Activated CD4-positive, alpha-beta T cell treated with anti-CD3 and anti-CD28 coated beads for 36 hours (primary cell): ENCODE measurements at regions not wholly inside any gene's neighbourhood (a gene's known extent, or its start where the extent isn't known, plus 50 kb on each side); places are given as distances from the start of the nearest gene placed in this dataset.

Source experiments
- ATAC-seq: fragments of 200-7000 bp; cut with Tn5 transposase; one replicate; pipeline ENCODE4 v1.10.0; 2021; ENCODE audit warnings: mild to moderate bottlenecking, moderate library complexity
- CTCF ChIA-PET: fragments of 350-600 bp; sonication (Branson Sonifier 250); formaldehyde crosslinking; loops from one replicate; lab custom pipeline; 2021; ENCODE audit warnings: antibody characterized with exemption; lab: Charles Lee
- POLR2A ChIA-PET: fragments of 350-600 bp; sonication (Branson Sonifier 250); formaldehyde crosslinking; loops from one replicate; lab custom pipeline; 2021; ENCODE audit warnings: antibody characterized with exemption, inconsistent platforms; lab: Charles Lee
- DNase-seq: peaks from one replicate; pipeline ENCODE4 v3.0.0-alpha.2; 2020
- H3K27ac Mint-ChIP-seq: one replicate; pipeline ENCODE4 v1.8.0; 2021; ENCODE audit warnings: mixed read lengths
- H3K27me3 Mint-ChIP-seq: one replicate; pipeline ENCODE4 v1.8.0; 2021; ENCODE audit warnings: mixed read lengths
- H3K36me3 Mint-ChIP-seq: one replicate; pipeline ENCODE4 v1.8.0; 2021; ENCODE audit warnings: low read depth, mixed read lengths
- H3K4me1 Mint-ChIP-seq: one replicate; pipeline ENCODE4 v1.8.0; 2021; ENCODE audit warnings: mixed read lengths
- H3K4me3 Mint-ChIP-seq: one replicate; pipeline ENCODE4 v1.8.0; 2021; ENCODE audit warnings: mild to moderate bottlenecking, moderate library complexity, mixed read lengths
- H3K9me3 Mint-ChIP-seq: one replicate; pipeline ENCODE4 v1.8.0; 2021; ENCODE audit warnings: low read depth, mixed read lengths
- intact Hi-C, 2 experiments: fragments of 100-400 bp; cut with DNase I in 1 of 2; cut with micrococcal nuclease in 1 of 2; formaldehyde crosslinking; loops; one replicate each; pipeline versions ENCODE4 v1.14.2 to v1.15.1; 2022 to 2024; cut with DNase I, micrococcal nuclease

- H3K27ac Mint-ChIP-seq: no peak overlapping the region
- DNase-seq (no peak), ATAC-seq (no peak)
- CTCF ChIA-PET: interaction anchor here (0.8 to 1.1 kb wide), 3 partner anchors 9 to 92 kb away, joined by 3 to 4 read pairs (median 3); no protein-coding TSS in a partner anchor
- intact Hi-C loops: no loop called here
- peaks cover 7% of the 10 kb centered on the region for H3K4me1 Mint-ChIP-seq
- POLR2A ChIA-PET: no interaction called here
- H3K36me3 Mint-ChIP-seq: no peaks in the 10 kb centered on the region
- H3K4me3 Mint-ChIP-seq: no peak overlapping the region
- peaks cover 13% of the 10 kb centered on the region for H3K27me3 Mint-ChIP-seq
- H3K9me3 Mint-ChIP-seq: no peaks in the 10 kb centered on the region
Observed at GRCh38 chr6:150725795-150726194, 126.1 kb downstream of the PLEKHG1 start.

- Mint-ChIP-seq H3K4me1 (no peaks in the 10 kb centered on the region), H3K36me3 (no peaks in the 10 kb centered on the region), H3K27me3 (peaks cover 5% of the 10 kb centered on the region), H3K9me3 (no peaks in the 10 kb centered on the region), H3K27ac (no peak overlapping the region), H3K4me3 (no peak overlapping the region)
- DNase-seq (no peak), ATAC-seq (no peak)
- CTCF ChIA-PET: no interaction called here
- intact Hi-C loops: no loop called here
- POLR2A ChIA-PET: no interaction called here
Observed at GRCh38 chr6:150729188-150729748, 129.6 kb downstream of the PLEKHG1 start.

DNA sequence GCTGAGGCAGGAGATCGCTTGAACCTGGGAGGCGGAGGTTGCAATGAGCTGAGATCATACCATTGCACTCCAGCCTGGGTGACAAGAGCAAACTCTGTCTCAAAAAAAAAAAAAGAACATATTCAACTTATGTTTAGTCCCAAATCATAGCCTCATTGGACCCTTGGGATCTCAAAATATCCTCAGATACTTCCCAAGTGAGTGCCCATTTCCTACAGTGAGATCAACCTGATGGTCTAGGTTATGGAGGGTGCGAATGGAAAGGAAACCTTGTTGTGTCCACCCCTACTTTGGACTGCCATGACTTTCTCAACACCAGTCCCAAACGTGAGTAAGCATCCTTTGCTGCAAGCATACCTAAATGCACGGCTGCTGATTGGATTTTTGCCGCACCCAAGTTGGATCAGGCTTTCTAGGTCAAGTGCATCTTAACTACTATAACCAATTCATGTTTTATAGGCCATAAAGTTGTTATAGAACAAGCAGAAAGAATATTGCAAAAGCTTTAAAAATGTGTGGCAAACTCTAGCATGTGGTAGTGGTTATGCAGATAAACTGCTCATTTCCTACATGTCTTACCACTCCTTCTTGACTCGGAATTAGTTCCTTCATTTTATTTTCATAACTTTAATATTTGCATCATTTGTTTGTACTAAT, 131.2 kb downstream of the PLEKHG1 start:
- no peak overlapping the region for H3K4me3 Mint-ChIP-seq
- H3K4me1 Mint-ChIP-seq: no peaks in the 10 kb centered on the region
- H3K36me3 Mint-ChIP-seq: no peaks in the 10 kb centered on the region
- H3K9me3 Mint-ChIP-seq: no peaks in the 10 kb centered on the region
- POLR2A ChIA-PET: no interaction called here
- CTCF ChIA-PET: interaction anchor here (1.0 kb wide), 1 partner anchor 69 kb away, joined by 5 read pairs; no protein-coding TSS in a partner anchor
- DNase-seq (no peak), ATAC-seq (no peak)
- intact Hi-C loops: no loop called here
- H3K27ac Mint-ChIP-seq: no peak overlapping the region
- peaks cover 3% of the 10 kb centered on the region for H3K27me3 Mint-ChIP-seq

DNA sequence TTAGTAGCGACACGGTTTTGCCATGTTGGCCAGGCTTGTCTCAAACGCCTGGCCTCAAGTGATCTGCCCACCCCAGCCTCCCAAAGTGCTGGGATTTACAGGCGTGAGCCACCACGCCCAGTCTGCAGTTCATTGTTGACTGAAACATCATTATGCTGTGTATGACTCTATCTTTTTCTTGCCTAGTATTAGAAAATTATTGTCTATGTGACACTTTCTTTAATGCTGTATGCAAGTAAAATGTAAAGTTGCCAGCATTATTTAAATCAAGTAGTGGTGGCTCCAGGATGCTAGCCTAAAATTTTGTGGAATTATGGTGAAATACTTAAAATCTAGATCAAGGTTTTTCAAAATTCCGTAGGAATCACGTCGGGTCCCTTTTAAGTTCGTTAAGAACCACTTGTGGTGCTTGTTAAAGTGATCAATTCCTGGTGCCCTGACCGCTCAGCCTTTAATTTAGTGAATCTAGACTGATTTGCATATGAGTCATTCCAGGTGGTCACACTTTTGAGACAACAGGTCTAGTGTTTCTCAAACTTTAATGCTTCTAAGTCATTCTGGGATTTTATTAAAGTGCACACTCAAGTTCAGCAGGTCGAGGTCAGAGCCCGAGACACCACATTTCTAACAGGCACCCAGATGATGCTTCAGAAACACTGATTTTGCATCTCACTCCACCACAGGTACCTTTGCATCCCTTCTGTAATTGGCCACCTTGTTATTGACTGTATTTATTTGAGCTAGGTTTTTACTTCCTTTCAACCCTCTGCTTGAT, 132.6 kb upstream of the MTHFD1L start:
- POLR2A ChIA-PET: no interaction called here
- intact Hi-C loops: no loop called here
- no peak for ATAC-seq
- CTCF ChIA-PET: interaction anchor here (0.6 kb wide), 2 partner anchors 8 to 484 kb away, joined by 3 read pairs; no protein-coding TSS in a partner anchor
- Mint-ChIP-seq H3K4me1 (no peaks in the 10 kb centered on the region), H3K27ac (no peak overlapping the region), H3K36me3 (no peaks in the 10 kb centered on the region), H3K4me3 (no peak overlapping the region), H3K9me3 (no peaks in the 10 kb centered on the region), H3K27me3 (no peaks in the 10 kb centered on the region)
- DNase-seq: no peak

GRCh38 chr6:150733726-150734125, 131.8 kb upstream of the MTHFD1L start:
- POLR2A ChIA-PET: no interaction called here
- Mint-ChIP-seq H3K36me3 (no peaks in the 10 kb centered on the region), H3K27ac (no peak overlapping the region), H3K9me3 (no peaks in the 10 kb centered on the region), H3K27me3 (no peaks in the 10 kb centered on the region), H3K4me1 (no peaks in the 10 kb centered on the region), H3K4me3 (no peak overlapping the region)
- intact Hi-C loops: no loop called here
- DNase-seq (no peak), ATAC-seq (no peak)
- CTCF ChIA-PET: interaction anchor here (0.6 kb wide), 2 partner anchors 8 to 483 kb away, joined by 3 read pairs; no protein-coding TSS in a partner anchor

DNA sequence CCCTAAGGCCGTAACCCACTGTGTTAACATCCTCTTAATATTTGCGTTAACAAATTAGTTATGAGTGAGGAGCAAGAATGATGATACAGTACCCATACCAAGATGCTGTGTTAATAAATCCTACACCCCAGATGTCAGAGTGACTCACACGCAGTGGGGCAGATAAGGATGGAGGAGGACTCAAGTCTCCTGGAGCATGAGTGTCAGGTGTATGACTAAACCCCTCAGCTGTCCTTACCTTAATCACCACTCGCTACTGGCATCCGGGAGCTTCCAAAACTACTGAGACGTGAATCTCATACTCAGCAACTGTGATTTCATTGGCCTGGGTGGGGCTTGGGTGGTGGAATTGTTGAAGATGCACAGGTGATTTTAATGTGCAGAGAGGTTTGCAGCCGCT, 131.3 kb upstream of the MTHFD1L start:
- ATAC-seq (no peak), DNase-seq (no peak)
- H3K27me3 Mint-ChIP-seq: no peaks in the 10 kb centered on the region
- H3K36me3 Mint-ChIP-seq: no peaks in the 10 kb centered on the region
- H3K4me1 Mint-ChIP-seq: no peaks in the 10 kb centered on the region
- intact Hi-C loops: no loop called here
- H3K27ac Mint-ChIP-seq: no peak overlapping the region
- ChIA-PET CTCF (interaction anchor here (0.6 to 1.2 kb wide), 2 partner anchors 8 to 33 kb away, joined by 3 to 4 read pairs; no protein-coding TSS in a partner anchor), POLR2A (interaction anchor here (0.6 kb wide), 1 partner anchor 878 kb away, joined by 3 read pairs; no protein-coding TSS in a partner anchor)
- H3K9me3 Mint-ChIP-seq: no peaks in the 10 kb centered on the region
- no peak overlapping the region for H3K4me3 Mint-ChIP-seq

DNA sequence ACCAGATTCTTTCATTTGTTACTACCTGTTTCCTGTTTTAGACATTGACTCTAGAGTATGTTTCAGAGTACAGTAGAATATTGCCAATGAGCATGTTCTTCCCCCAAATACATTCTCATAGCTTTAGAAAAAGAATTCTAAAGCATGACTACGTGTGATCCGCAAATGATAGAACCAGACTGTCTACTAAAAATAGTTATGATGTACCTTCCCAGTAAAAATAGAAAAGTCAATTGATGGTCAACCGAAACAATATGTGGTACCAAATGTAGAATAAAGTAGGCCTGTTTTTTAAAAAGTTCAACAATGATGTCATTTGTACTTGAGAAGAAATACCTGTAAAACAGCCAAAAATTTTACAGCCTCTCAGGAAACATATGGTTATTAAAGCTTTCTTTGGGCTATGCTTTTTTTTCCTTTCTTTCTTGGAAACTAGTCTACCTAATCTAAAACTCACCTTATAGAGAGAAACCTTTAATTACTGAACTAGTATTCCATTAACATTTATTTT, 130.1 kb upstream of the MTHFD1L start:
- no peaks in the 10 kb centered on the region for H3K36me3 Mint-ChIP-seq
- H3K9me3 Mint-ChIP-seq: no peaks in the 10 kb centered on the region
- ChIA-PET POLR2A (no interaction called here), CTCF (interaction anchor here (1.1 to 1.2 kb wide), 2 partner anchors 9 to 317 kb away, joined by 4 read pairs; no protein-coding TSS in a partner anchor)
- DNase-seq (no peak), ATAC-seq (no peak)
- H3K4me3 Mint-ChIP-seq: no peak overlapping the region
- no peaks in the 10 kb centered on the region for H3K27me3 Mint-ChIP-seq
- no peak overlapping the region for H3K27ac Mint-ChIP-seq
- intact Hi-C loops: no loop called here
- no peaks in the 10 kb centered on the region for H3K4me1 Mint-ChIP-seq

- Mint-ChIP-seq H3K4me3 (no peak overlapping the region), H3K9me3 (no peaks in the 10 kb centered on the region), H3K27ac (no peak overlapping the region), H3K36me3 (no peaks in the 10 kb centered on the region), H3K4me1 (no peaks in the 10 kb centered on the region), H3K27me3 (no peaks in the 10 kb centered on the region)
- POLR2A ChIA-PET: no interaction called here
- CTCF ChIA-PET: interaction anchor here (1.3 to 1.5 kb wide), 2 partner anchors 140 to 320 kb away, joined by 3 to 7 read pairs; no protein-coding TSS in a partner anchor
- ATAC-seq: no peak
- intact Hi-C loops: no loop called here
- no peak for DNase-seq
Observed at GRCh38 chr6:150738092-150738629, 127.3 kb upstream of the MTHFD1L start.

DNA sequence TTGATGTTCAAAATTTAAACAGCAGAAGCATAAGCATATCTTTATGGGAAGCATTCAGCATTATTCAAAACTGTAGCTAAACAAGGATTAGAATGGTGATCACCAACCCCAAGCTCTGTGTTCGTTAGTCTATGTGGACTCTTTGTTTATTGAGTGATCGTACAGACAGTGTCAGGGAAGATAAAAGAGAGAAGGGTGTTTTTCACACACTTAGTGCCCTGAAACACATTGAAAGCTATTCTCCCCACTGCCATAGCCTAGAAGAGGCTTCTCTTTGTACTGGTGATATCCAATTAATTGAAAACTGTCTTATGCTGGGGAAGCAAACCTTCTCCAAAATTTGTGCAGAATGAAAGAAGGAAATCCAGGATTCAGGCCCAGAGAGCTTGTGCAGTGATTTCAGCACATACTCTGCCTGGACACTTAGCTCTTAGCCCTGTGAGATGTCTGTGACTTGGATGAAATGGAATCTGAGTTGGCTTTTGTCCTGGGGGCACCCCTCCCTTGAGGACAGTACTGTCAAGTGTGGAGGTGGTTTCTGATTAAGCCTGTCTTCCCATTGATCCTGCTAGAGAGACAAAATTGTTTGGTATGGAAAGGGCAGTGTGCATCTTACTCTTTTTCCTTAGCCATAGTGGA, 125.7 kb upstream of the MTHFD1L start:
- ChIA-PET CTCF (interaction anchor here (1.0 kb wide), 1 partner anchor 15 kb away, joined by 3 read pairs; no protein-coding TSS in a partner anchor), POLR2A (no interaction called here)
- no peaks in the 10 kb centered on the region for H3K9me3 Mint-ChIP-seq
- DNase-seq (no peak), ATAC-seq (no peak)
- H3K27ac Mint-ChIP-seq: no peak overlapping the region
- no peak overlapping the region for H3K4me3 Mint-ChIP-seq
- H3K36me3 Mint-ChIP-seq: no peaks in the 10 kb centered on the region
- no peaks in the 10 kb centered on the region for H3K4me1 Mint-ChIP-seq
- intact Hi-C loops: loop anchor here in 1 of 2 experiments (2.0 kb wide), 1 partner anchor 321 kb away; no protein-coding TSS in a partner anchor
- no peaks in the 10 kb centered on the region for H3K27me3 Mint-ChIP-seq

DNA sequence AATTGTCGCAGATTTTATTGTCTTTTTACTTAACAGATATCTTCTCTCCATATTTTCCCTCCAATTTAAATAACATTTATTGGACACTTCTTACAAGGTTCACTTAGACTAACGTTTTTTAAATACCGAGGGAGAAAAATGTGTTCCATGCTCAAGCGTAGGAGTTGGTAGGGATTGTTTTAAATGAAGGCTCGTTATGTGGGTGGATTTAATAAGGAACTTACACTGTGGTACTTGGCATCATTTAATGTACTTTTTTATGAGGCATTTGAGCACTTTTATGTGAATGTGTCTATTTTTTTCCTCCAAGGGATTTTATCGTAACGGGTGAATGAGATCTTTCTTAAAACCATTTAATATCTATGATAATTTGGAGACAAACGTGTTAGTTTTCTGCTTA, 125.0 kb upstream of the MTHFD1L start:
- POLR2A ChIA-PET: no interaction called here
- CTCF ChIA-PET: no interaction called here
- Mint-ChIP-seq H3K4me3 (no peak overlapping the region), H3K27ac (no peak overlapping the region), H3K27me3 (no peaks in the 10 kb centered on the region), H3K4me1 (no peaks in the 10 kb centered on the region), H3K36me3 (no peaks in the 10 kb centered on the region), H3K9me3 (no peaks in the 10 kb centered on the region)
- intact Hi-C loops: loop anchor here in 1 of 2 experiments (2.0 kb wide), 1 partner anchor 322 kb away; no protein-coding TSS in a partner anchor
- DNase-seq: no peak
- no peak for ATAC-seq
